GM10266 (cell line): ENCODE measurements at regions not wholly inside any gene's neighbourhood (a gene's known extent, or its start where the extent isn't known, plus 50 kb on each side); places are given as distances from the start of the nearest gene placed in this dataset.

Experiments
- DNase-seq: peaks from one replicate; pipeline ENCODE4 v3.0.0; 2012; ENCODE audit errors: extremely low spot score
- TF ChIP-seq, protein P1 (sequence below): IDR thresholded peaks from 2 replicates; pipeline ENCODE4 v1.5.1; 2012; ENCODE audit warnings: mild to moderate bottlenecking, low read depth; ENCODE audit not compliant: control insufficient read depth, insufficient read depth; ENCODE audit errors: missing control alignments

DNA sequence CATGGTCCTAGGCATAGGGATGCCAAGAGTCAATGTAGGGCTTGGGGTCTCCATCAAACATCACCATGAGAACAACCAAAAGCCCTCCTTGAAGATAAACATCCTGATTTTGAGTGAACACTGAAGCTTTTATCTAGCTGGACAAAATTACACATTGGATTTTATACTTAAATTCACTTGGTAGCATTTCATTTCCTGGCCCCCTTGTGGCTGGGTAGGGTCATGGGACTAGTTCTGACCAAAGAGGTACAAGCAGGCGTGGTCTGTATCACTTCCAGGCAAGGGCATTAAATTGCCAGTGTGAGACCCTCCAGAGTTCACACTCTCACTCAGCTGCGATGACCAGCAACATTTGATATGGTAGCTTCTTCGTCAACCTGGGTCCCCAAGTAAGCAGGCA lies 320.3 kb downstream of the ACTL7B start:
- TF ChIP-seq, protein P1, sequence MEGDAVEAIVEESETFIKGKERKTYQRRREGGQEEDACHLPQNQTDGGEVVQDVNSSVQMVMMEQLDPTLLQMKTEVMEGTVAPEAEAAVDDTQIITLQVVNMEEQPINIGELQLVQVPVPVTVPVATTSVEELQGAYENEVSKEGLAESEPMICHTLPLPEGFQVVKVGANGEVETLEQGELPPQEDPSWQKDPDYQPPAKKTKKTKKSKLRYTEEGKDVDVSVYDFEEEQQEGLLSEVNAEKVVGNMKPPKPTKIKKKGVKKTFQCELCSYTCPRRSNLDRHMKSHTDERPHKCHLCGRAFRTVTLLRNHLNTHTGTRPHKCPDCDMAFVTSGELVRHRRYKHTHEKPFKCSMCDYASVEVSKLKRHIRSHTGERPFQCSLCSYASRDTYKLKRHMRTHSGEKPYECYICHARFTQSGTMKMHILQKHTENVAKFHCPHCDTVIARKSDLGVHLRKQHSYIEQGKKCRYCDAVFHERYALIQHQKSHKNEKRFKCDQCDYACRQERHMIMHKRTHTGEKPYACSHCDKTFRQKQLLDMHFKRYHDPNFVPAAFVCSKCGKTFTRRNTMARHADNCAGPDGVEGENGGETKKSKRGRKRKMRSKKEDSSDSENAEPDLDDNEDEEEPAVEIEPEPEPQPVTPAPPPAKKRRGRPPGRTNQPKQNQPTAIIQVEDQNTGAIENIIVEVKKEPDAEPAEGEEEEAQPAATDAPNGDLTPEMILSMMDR: peak; percentile 18
- peak; percentile 37 for DNase-seq

DNA sequence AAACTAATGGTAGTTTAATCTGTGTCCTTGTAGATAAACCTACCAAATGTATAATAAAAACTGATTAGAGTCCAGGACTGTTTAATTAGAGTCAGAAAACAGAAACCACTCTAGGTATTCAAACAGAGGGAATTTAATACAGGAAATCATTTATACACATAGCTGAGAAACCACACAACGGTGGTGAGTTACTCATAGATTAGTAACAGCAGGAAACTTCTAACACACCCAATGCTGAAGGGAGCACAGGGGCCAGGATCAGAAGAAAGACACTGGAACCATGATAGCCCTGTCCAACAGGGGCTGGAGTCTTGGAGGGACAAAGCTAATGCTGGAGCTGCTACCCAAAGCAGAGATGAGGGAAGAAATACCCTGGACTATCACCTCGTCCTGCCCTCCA lies 321.0 kb downstream of the ACTL7B start:
- TF ChIP-seq, protein P1: no peak
- no peak for DNase-seq

DNA sequence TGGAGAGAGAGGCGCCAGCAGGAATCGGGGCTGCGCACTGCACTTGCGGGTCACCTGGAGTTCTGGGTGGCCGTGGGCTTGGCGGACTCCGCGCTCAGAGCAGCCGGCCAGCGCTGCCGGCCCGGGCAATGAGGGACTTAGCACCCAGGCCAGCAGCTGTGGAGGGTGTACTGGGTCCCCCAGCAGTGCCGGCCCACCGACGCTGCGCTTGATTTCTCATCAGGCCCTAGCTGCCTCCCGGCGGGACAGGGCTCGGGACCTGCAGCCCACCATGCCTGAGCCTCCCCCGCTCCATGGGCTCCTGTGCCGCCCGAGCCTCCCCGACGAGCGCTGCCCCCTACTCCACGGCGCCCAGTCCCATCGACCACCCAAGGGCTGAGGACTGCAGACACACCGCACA lies 325.6 kb downstream of the ACTL7B start:
- no peak for DNase-seq
- TF ChIP-seq, protein P1: no peak

DNA sequence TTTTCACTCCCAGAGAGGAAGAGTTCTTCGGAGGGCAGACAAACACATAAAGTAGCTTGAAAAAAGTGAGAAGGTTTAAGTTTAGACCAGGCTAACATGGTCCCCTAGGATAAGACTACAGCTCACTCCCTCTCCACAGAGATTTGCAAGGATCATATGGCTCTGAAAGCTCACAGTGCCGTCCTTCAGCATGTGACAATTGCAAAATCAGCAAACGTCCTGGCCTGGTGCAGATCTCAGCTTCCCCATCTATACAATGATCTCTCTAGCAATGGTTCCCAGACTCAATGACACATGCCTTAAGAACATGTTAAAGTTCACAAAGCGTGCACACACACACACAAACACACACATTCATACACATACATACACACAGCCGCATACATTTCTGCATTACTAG lies 327.6 kb downstream of the ACTL7B start:
- DNase-seq: no peak
- TF ChIP-seq, protein P1: no peak

DNA sequence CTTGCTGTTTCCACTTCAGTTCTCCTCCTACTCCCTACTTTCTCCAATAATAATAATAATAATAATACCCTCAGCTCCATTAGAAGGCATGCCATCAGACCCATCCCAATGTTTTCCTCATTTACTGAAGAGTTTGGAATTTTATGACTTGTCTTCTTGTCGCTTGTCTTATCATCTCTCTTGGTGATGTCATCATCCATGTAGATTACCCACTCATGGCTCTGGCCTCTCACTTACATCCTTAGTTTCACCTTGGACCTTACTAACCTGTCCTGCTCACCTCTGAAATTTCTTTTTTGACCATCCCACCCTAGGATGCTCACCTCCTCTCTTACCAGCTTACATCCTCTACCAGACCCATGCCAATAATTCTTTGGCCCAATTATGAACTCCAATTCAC lies 329.3 kb downstream of the ACTL7B start:
- DNase-seq: no peak
- TF ChIP-seq, protein P1: no peak

DNA sequence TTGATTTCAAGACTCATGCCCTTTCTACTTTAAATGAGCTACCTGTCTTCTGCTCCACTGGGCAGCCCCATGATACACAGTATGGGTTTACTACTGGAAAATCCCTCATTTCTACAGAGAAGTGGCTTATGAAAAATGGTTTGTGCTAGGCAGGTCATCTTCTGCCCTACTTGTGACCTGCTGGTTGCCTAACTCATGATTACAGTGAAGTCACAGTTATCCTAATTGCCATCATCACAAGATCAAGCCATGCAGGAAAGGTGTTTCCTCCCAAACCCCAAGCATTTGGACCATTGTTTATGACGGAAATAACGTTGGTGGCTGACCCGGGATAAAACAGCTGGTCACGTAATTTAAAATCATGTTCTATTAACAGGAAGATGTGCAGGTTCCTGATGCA lies 330.6 kb downstream of the ACTL7B start:
- no peak for DNase-seq
- TF ChIP-seq, protein P1: no peak

DNA sequence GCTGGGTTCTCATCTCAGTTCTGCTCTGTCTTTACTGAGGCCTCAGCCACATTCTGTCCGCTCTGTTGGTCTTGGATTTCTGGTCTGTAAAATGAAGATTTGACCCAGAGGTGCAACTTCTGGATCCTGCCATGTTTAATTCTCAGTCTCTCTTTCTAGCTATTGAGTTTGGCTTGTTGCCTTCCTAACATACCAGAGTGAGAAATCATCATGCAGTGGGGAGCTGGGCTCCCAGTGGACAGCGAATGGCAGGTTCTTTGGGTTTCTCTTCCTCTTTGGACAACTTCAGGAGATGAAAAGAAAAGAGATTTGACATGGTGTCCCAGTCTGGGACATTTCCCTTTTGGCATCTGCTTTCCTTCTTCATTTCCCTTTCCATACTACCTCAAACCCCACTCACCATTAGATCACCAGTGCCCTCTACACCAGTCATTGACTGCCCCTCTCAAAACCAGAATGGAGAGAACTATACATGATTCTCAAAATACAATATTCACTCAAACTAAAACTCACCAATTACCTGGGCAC lies 334.7 kb downstream of the ACTL7B start:
- TF ChIP-seq, protein P1: no peak

DNA sequence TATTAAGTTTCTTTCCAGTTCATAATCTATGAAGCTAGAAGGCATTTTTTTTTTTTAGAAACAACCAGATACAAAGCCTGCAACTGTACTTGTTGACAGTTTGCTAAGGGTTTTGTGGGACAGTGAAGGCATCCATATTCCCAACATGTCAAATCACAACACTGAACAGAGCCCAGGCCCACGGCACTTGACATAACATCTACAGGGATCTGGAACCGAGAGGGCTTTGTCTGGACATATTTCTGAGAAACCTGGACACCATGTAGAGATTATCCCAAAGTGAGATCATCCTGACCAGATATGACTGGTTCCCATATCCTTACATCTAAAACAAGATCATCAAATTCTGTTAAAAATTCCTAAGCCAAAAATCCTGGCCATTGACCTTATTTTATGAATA lies 336.3 kb downstream of the ACTL7B start:
- DNase-seq: no peak
- TF ChIP-seq, protein P1: no peak

More for the DNA sequence above, 334.7 kb downstream of the ACTL7B start:
- no peak for DNase-seq
